GM23338 (cell line): ENCODE measurements at regions not wholly inside any gene's neighbourhood (a gene's known extent, or its start where the extent isn't known, plus 50 kb on each side); places are given as distances from the start of the nearest gene placed in this dataset.

ENCODE experiments used
- ATAC-seq: fragments of 200-7000 bp; cut with Tn5 transposase; 3 replicates; pipeline ENCODE4 v1.9.1; 2020
- DNase-seq: peaks from one replicate; pipeline ENCODE4 v3.0.0-alpha.2; 2015; ENCODE audit warnings: low spot score
- H2AFZ ChIP-seq: fragments of 200-600 bp; sonication (generic); 2 replicates; pipeline ENCODE4 v1.8.0; 2016; ENCODE audit warnings: antibody characterized with exemption, mild to moderate bottlenecking, moderate library complexity
- H3F3A ChIP-seq: fragments of 200-600 bp; sonication (generic); replicated peaks from 2 replicates; pipeline ENCODE4 v1.8.0; 2017; ENCODE audit warnings: antibody characterized with exemption, mixed run types, low read depth
- H3K27ac ChIP-seq: fragments of 200-600 bp; sonication (generic); 2 replicates; pipeline ENCODE4 v1.6.1; 2016; ENCODE audit warnings: low read depth
- H3K27me3 ChIP-seq: fragments of 200-600 bp; sonication (generic); 2 replicates; pipeline ENCODE4 v1.8.0; 2016; ENCODE audit warnings: mild to moderate bottlenecking, mixed run types, moderate library complexity; ENCODE audit not compliant: insufficient read depth
- H3K36me3 ChIP-seq: fragments of 200-600 bp; sonication (generic); 2 replicates; pipeline ENCODE4 v1.8.0; 2016; ENCODE audit warnings: mild to moderate bottlenecking; ENCODE audit not compliant: insufficient read depth
- H3K4me1 ChIP-seq: fragments of 200-600 bp; sonication (generic); 2 replicates; pipeline ENCODE4 v1.8.0; 2016; ENCODE audit warnings: mild to moderate bottlenecking, moderate library complexity; ENCODE audit not compliant: insufficient read depth
- H3K4me2 ChIP-seq: fragments of 200-600 bp; sonication (generic); 2 replicates; pipeline ENCODE4 v1.7.1; 2017; ENCODE audit warnings: mixed run types
- H3K4me3 ChIP-seq: fragments of 200-600 bp; sonication (generic); 2 replicates; pipeline ENCODE4 v1.6.1; 2016; ENCODE audit warnings: mixed run types
- H3K79me2 ChIP-seq: fragments of 200-600 bp; sonication (generic); replicated peaks from 2 replicates; pipeline ENCODE4 v1.8.0; 2017; ENCODE audit warnings: mild to moderate bottlenecking; ENCODE audit not compliant: insufficient read depth
- H3K9me2 ChIP-seq: fragments of 200-600 bp; sonication (generic); 2 replicates; pipeline ENCODE4 v1.8.0; 2017; ENCODE audit not compliant: insufficient read depth
- H4K20me1 ChIP-seq: fragments of 200-600 bp; sonication (generic); replicated peaks from 2 replicates; pipeline ENCODE4 v1.8.0; 2017; ENCODE audit warnings: mild to moderate bottlenecking; ENCODE audit not compliant: insufficient read depth
- H3K27ac Mint-ChIP-seq: 2 replicates; pipeline ENCODE4 v1.8.0; 2020; ENCODE audit warnings: inconsistent platforms, mild to moderate bottlenecking, moderate library complexity, mixed read lengths
- H3K27me3 Mint-ChIP-seq: 3 replicates; pipeline ENCODE4 v1.8.0; 2022; ENCODE audit warnings: low read depth, mild to moderate bottlenecking, moderate library complexity, mixed read lengths, inconsistent platforms; ENCODE audit not compliant: insufficient read depth, poor library complexity
- H3K36me3 Mint-ChIP-seq: 3 replicates; pipeline ENCODE4 v1.8.0; 2021; ENCODE audit warnings: low read depth, mild to moderate bottlenecking, inconsistent platforms, moderate library complexity, mixed read lengths
- H3K4me1 Mint-ChIP-seq: 3 replicates; pipeline ENCODE4 v1.8.0; 2020; ENCODE audit warnings: mild to moderate bottlenecking, inconsistent platforms, mixed read lengths
- H3K4me3 Mint-ChIP-seq: 3 replicates; pipeline ENCODE4 v1.8.0; 2021; ENCODE audit warnings: moderate library complexity, mild to moderate bottlenecking, inconsistent platforms, mixed read lengths
- H3K9me3 Mint-ChIP-seq: 3 replicates; pipeline ENCODE4 v1.8.0; 2020; ENCODE audit warnings: moderate library complexity, mild to moderate bottlenecking, inconsistent platforms, mixed read lengths
- CREB1 ChIP-seq: fragments of 250-450 bp; sonication (Bioruptor Pico); IDR thresholded peaks from 2 replicates; pipeline ENCODE4 v1.5.0; 2020; ENCODE audit warnings: low read depth, mild to moderate bottlenecking, moderate library complexity
- CTCF ChIP-seq, 2 experiments: fragments of 200-600 bp in 1 of 2; sonication (generic) in 1 of 2; conservative IDR thresholded peaks; 2 replicates each; pipeline versions ENCODE4 v1.5.1 to v1.6.1; 2016 to 2017; ENCODE audit warnings: antibody characterized with exemption in 2 of 2, low read depth in 2 of 2, mild to moderate bottlenecking in 2 of 2, moderate library complexity in 1 of 2
- EZH2phosphoT487 ChIP-seq: fragments of 200-600 bp; sonication (generic); IDR thresholded peaks from one replicate; pipeline ENCODE4 v1.8.1; 2018; ENCODE audit warnings: antibody characterized with exemption; ENCODE audit not compliant: unreplicated experiment
- POLR2AphosphoS5 ChIP-seq: IDR thresholded peaks from 2 replicates; pipeline ENCODE4 v1.6.1; 2016; ENCODE audit warnings: antibody characterized with exemption, low read depth
- STAT1 ChIP-seq: IDR thresholded peaks from one replicate; pipeline ENCODE4 v1.6.1; 2016; ENCODE audit warnings: antibody characterized with exemption; ENCODE audit not compliant: unreplicated experiment
- ZNF114 ChIP-seq: fragments of 250-450 bp; sonication (Bioruptor Pico); IDR thresholded peaks from 2 replicates; pipeline ENCODE4 v1.5.0; 2020; ENCODE audit warnings: mild to moderate bottlenecking, moderate library complexity
- ZNF331 ChIP-seq: fragments of 250-450 bp; sonication (Bioruptor Pico); IDR thresholded peaks from 2 replicates; pipeline ENCODE4 v1.5.0; 2020; ENCODE audit warnings: low read depth, mild to moderate bottlenecking, moderate library complexity
- TF ChIP-seq, protein P1 (sequence below): IDR thresholded peaks from one replicate; pipeline ENCODE4 v1.6.1; 2018; ENCODE audit warnings: antibody characterized with exemption; ENCODE audit not compliant: unreplicated experiment

GRCh38 chr11:69880826-69881445 is 61.7 kb upstream of the FGF3 start:
- Mint-ChIP-seq H3K36me3 (no peaks in the 10 kb centered on the region), H3K9me3 (no peaks in the 10 kb centered on the region), H3K27me3 (peaks cover 13% of the 10 kb centered on the region), H3K4me3 (no peak overlapping the region), H3K27ac (no peak overlapping the region), H3K4me1 (peaks cover 2% of the 10 kb centered on the region; the same call in 1 of the 3 replicates)
- DNase-seq (no peak), ATAC-seq (no peak)
- no peak overlapping the region for H3K4me3 ChIP-seq
- no peaks in the 10 kb centered on the region for H3K4me1 ChIP-seq
- TF ChIP-seq, protein P1, sequence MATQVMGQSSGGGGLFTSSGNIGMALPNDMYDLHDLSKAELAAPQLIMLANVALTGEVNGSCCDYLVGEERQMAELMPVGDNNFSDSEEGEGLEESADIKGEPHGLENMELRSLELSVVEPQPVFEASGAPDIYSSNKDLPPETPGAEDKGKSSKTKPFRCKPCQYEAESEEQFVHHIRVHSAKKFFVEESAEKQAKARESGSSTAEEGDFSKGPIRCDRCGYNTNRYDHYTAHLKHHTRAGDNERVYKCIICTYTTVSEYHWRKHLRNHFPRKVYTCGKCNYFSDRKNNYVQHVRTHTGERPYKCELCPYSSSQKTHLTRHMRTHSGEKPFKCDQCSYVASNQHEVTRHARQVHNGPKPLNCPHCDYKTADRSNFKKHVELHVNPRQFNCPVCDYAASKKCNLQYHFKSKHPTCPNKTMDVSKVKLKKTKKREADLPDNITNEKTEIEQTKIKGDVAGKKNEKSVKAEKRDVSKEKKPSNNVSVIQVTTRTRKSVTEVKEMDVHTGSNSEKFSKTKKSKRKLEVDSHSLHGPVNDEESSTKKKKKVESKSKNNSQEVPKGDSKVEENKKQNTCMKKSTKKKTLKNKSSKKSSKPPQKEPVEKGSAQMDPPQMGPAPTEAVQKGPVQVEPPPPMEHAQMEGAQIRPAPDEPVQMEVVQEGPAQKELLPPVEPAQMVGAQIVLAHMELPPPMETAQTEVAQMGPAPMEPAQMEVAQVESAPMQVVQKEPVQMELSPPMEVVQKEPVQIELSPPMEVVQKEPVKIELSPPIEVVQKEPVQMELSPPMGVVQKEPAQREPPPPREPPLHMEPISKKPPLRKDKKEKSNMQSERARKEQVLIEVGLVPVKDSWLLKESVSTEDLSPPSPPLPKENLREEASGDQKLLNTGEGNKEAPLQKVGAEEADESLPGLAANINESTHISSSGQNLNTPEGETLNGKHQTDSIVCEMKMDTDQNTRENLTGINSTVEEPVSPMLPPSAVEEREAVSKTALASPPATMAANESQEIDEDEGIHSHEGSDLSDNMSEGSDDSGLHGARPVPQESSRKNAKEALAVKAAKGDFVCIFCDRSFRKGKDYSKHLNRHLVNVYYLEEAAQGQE = no peak
- TF ChIP-seq CREB1 (CRISPR knock-in tag) (no peak), EZH2phosphoT487 (no peak)
- no peak overlapping the region for H3K4me2 ChIP-seq
- H2AFZ ChIP-seq = no peak overlapping the region
- H3K79me2 ChIP-seq = no peaks in the 10 kb centered on the region
- H3K27me3 ChIP-seq = no peaks in the 10 kb centered on the region
- H3K36me3 ChIP-seq = no peaks in the 10 kb centered on the region
- no peak overlapping the region for H3K27ac ChIP-seq
- no peaks in the 10 kb centered on the region for H4K20me1 ChIP-seq
- no peaks in the 10 kb centered on the region for H3F3A ChIP-seq
- H3K9me2 ChIP-seq = no peaks in the 10 kb centered on the region

DNA sequence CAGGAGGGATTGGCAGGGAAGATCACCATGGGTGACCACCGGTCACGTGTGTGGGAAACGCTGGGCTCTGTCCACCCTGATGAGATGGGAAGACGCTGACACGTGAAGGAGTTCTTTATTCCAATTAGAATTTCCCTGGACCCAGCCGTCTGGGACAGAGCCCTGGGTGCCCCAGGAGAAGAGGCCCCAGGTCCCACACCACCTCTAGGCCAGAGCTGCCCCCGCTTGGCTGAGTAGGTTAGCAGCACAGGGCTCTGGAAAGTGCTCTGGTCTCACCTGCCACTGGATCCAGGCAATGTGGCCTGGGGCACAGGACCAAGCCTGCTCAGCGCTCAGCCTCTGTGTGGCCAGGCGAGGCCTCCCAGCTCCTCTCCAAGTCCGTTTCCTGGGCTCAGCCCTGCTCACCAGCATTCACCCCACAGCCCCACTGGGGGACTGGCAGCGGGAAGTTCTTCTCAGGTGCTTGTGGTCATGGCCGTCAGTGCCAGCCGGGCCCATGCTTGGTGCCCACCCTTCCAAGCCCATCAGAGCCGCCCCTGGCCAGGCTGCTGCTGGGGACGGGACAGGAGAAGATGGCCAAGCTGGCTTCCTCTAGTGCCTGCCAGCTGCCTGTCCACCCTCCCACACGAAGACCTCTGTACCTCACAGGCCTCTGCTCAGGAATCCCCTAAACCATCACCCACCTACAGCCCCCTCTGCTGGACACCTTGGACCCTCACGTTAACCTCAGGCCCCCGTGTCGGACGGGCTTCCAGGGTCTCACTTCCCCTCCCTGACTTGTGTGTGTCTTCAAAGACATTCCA is 62.5 kb upstream of the FGF3 start:
- no peaks in the 10 kb centered on the region for H3K79me2 ChIP-seq
- TF ChIP-seq STAT1 = no peak
- TF ChIP-seq ZNF331 (CRISPR knock-in tag) = no peak
- no peak for TF ChIP-seq POLR2AphosphoS5
- TF ChIP-seq CTCF (conservative IDR thresholded peaks at IDR 0.05; ENCODE audit: low read depth in 2 of 2) = peak; percentile 52 to 71
- TF ChIP-seq, protein P1 = no peak
- no peak for TF ChIP-seq CREB1 (CRISPR knock-in tag)
- TF ChIP-seq EZH2phosphoT487 = no peak
- no peak for TF ChIP-seq ZNF114
- H3K4me3 ChIP-seq = no peak overlapping the region
- H3K36me3 Mint-ChIP-seq = no peaks in the 10 kb centered on the region
- no peaks in the 10 kb centered on the region for H4K20me1 ChIP-seq
- H3K27ac ChIP-seq = no peak overlapping the region
- peaks cover 2% of the 10 kb centered on the region; the same call in 1 of the 3 replicates for H3K4me1 Mint-ChIP-seq
- H3K4me2 ChIP-seq = no peak overlapping the region
- peaks cover 13% of the 10 kb centered on the region for H3K27me3 Mint-ChIP-seq
- H3K36me3 ChIP-seq = no peaks in the 10 kb centered on the region
- no peaks in the 10 kb centered on the region for H3K27me3 ChIP-seq
- H3K9me2 ChIP-seq = no peaks in the 10 kb centered on the region
- H3F3A ChIP-seq = no peaks in the 10 kb centered on the region
- H2AFZ ChIP-seq = no peak overlapping the region
- peak; percentile 68 for DNase-seq
- H3K27ac Mint-ChIP-seq = no peak overlapping the region
- no peaks in the 10 kb centered on the region for H3K4me1 ChIP-seq
- no peaks in the 10 kb centered on the region for H3K9me3 Mint-ChIP-seq
- ATAC-seq = peak; percentile 77
- no peak overlapping the region for H3K4me3 Mint-ChIP-seq
